Activated CD8-positive, alpha-beta memory T cell treated with anti-CD3 and anti-CD28 coated beads, Interleukin-2, amount 10 ng/mL, durations not matched to agents 7 days and 5 days (primary cell): ENCODE measurements at regions not wholly inside any gene's neighbourhood (a gene's known extent, or its start where the extent isn't known, plus 50 kb on each side); places are given as distances from the start of the nearest gene placed in this dataset.

ENCODE experiments used
- ATAC-seq: fragments of 150-1000 bp; cut with Tn5 transposase; one replicate; pipeline ENCODE4 v1.10.0; 2021; ENCODE audit warnings: moderate library complexity
- CTCF ChIA-PET: fragments of 350-600 bp; sonication (Branson Sonifier 250); formaldehyde crosslinking; loops from one replicate; lab custom pipeline; 2021; ENCODE audit warnings: antibody characterized with exemption; lab: Charles Lee
- DNase-seq: peaks from one replicate; pipeline ENCODE4 v3.0.0-alpha.2; 2020
- H3K27ac Mint-ChIP-seq: one replicate; pipeline ENCODE4 v1.8.0; 2021; ENCODE audit warnings: mild to moderate bottlenecking, mixed read lengths
- H3K27me3 Mint-ChIP-seq: one replicate; pipeline ENCODE4 v1.8.0; 2021; ENCODE audit warnings: mixed read lengths
- H3K36me3 Mint-ChIP-seq: one replicate; pipeline ENCODE4 v1.8.0; 2021; ENCODE audit warnings: mild to moderate bottlenecking, mixed read lengths
- H3K4me1 Mint-ChIP-seq: one replicate; pipeline ENCODE4 v1.8.0; 2021; ENCODE audit warnings: mixed read lengths
- H3K4me3 Mint-ChIP-seq: one replicate; pipeline ENCODE4 v1.8.0; 2021; ENCODE audit warnings: mild to moderate bottlenecking, moderate library complexity, mixed read lengths
- H3K9me3 Mint-ChIP-seq: one replicate; pipeline ENCODE4 v1.8.0; 2022; ENCODE audit warnings: low read depth, mixed read lengths

DNA sequence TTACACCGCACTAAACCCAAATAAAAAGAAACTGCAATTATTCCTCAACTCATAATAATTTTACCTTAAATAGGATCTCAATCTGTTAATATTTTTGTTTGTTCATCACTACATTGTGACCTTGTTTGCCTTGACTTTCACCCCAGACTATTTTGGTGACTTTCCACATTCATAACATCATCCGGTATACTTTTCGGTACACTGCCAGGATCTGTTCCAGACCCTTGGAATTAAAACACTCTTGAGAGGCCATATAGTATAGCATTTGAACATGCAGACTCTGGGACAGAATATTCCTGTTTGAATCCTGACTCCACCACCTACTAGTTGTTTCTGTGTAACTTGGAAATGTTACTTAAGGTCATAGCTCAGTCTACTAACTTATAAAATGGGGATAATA is 577.4 kb downstream of the METTL4 start:
- H3K36me3 Mint-ChIP-seq = no peaks in the 10 kb centered on the region
- H3K27me3 Mint-ChIP-seq = no peaks in the 10 kb centered on the region
- DNase-seq = no peak
- no peaks in the 10 kb centered on the region for H3K9me3 Mint-ChIP-seq
- no peaks in the 10 kb centered on the region for H3K4me1 Mint-ChIP-seq
- no peak overlapping the region for H3K27ac Mint-ChIP-seq
- no peak for ATAC-seq
- CTCF ChIA-PET = no interaction called here
- H3K4me3 Mint-ChIP-seq = no peak overlapping the region

DNA sequence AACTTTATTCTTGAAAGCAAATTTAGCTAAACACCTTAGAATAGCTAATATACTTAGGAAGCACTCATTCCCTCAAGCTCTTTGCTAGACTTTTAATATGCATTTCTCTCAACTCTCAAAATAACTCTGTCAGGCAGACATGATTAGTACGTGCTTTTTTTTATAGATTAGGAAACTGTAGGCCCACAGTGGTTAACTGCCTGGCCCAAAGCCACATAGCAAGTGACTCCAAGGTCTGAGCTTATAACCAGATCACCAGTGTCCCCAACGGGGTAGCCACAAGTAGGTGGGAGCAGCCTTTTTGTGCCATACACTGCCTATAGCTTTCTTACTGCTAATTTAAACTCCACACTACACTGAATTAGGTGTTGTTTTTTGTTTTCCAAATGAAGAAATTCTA is 576.8 kb downstream of the METTL4 start:
- DNase-seq (no peak), ATAC-seq (no peak)
- Mint-ChIP-seq H3K27me3 (no peaks in the 10 kb centered on the region), H3K4me3 (no peak overlapping the region), H3K9me3 (no peaks in the 10 kb centered on the region), H3K36me3 (no peaks in the 10 kb centered on the region), H3K27ac (no peak overlapping the region), H3K4me1 (no peaks in the 10 kb centered on the region)
- CTCF ChIA-PET = no interaction called here

- Mint-ChIP-seq H3K4me1 (no peaks in the 10 kb centered on the region), H3K27ac (no peak overlapping the region), H3K9me3 (no peaks in the 10 kb centered on the region), H3K36me3 (no peaks in the 10 kb centered on the region), H3K27me3 (no peaks in the 10 kb centered on the region), H3K4me3 (no peak overlapping the region)
- no peak for ATAC-seq
- CTCF ChIA-PET = no interaction called here
- DNase-seq = no peak
Observed at GRCh38 chr18:1995041-1995612, 576.2 kb downstream of the METTL4 start.

DNA sequence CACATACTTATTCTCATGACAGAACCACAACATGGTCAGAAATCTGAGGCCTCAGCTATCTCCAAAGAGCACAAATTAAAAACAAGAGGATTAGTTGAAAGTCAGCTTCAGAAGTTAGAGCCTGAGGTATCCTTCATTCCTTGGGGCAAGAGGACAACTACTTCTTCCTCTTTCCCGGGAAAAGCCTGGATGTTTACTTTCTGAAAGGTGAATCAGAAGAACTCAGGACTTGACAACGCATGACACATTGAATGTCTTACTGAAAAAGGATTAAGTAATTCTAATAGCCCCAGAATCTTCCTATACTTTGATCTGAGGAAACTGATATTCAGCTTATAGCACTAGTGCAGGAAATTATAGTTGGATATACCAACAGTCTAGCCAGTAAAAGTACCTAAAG is 573.2 kb downstream of the METTL4 start:
- no peak overlapping the region for H3K27ac Mint-ChIP-seq
- no peak overlapping the region for H3K4me3 Mint-ChIP-seq
- H3K4me1 Mint-ChIP-seq = no peaks in the 10 kb centered on the region
- ATAC-seq (no peak), DNase-seq (no peak)
- H3K36me3 Mint-ChIP-seq = no peaks in the 10 kb centered on the region
- H3K27me3 Mint-ChIP-seq = no peaks in the 10 kb centered on the region
- CTCF ChIA-PET = no interaction called here
- peaks cover 4% of the 10 kb centered on the region for H3K9me3 Mint-ChIP-seq

DNA sequence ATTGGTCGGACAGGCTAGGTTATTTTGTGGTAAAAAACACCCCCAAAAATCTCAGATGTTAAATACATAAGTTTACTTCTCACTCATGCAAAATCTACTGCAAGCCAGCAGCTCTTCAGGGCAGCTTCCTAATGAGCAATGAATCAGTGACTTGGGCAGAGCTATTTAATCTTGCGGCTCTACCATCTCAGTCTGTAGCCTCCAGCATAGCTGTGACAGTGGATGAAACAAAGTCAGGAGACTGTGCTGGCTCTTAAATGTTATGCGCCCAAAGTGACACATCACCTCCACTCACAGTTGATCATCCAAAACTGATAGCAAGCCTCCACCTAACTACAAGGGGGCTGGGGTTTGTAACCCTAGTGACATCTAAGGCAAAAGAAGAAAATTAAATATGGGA is 571.9 kb downstream of the METTL4 start:
- Mint-ChIP-seq H3K4me3 (no peak overlapping the region), H3K27me3 (no peaks in the 10 kb centered on the region), H3K27ac (no peak overlapping the region), H3K36me3 (no peaks in the 10 kb centered on the region), H3K9me3 (peaks cover 4% of the 10 kb centered on the region), H3K4me1 (no peaks in the 10 kb centered on the region)
- DNase-seq (no peak), ATAC-seq (no peak)
- CTCF ChIA-PET = no interaction called here

DNA sequence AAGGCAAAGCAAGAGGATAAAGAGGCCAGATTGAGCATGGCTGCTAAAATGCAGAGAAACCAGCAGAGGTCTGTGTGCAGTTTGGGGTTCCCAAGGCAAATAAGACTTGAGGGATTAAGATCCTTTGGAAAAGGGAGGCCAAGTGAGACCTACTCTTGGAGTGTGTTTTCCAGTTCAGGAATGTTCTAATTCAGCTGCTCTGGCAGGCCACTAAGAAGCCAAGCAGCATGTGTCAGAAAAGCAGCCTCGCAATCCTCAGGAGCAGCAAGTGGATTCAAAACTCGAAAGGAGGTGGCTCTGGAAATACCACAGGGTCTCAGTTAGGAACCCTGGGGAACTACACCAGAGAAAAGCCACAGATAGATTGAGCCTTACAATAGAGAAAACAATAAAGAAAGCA is 569.2 kb downstream of the METTL4 start:
- Mint-ChIP-seq H3K4me1 (no peaks in the 10 kb centered on the region), H3K27ac (no peak overlapping the region), H3K4me3 (no peak overlapping the region), H3K27me3 (no peaks in the 10 kb centered on the region), H3K36me3 (no peaks in the 10 kb centered on the region), H3K9me3 (peaks cover 4% of the 10 kb centered on the region)
- CTCF ChIA-PET = no interaction called here
- no peak for ATAC-seq
- DNase-seq = no peak

- Mint-ChIP-seq H3K4me1 (no peaks in the 10 kb centered on the region), H3K27me3 (no peaks in the 10 kb centered on the region), H3K27ac (no peak overlapping the region), H3K9me3 (peaks cover 4% of the 10 kb centered on the region), H3K36me3 (no peaks in the 10 kb centered on the region), H3K4me3 (no peak overlapping the region)
- DNase-seq = no peak
- CTCF ChIA-PET = no interaction called here
- no peak for ATAC-seq
Observed at GRCh38 chr18:2002604-2003003, 568.7 kb downstream of the METTL4 start.

- Mint-ChIP-seq H3K36me3 (no peaks in the 10 kb centered on the region), H3K27me3 (no peaks in the 10 kb centered on the region), H3K4me3 (no peak overlapping the region), H3K4me1 (no peaks in the 10 kb centered on the region), H3K9me3 (no peaks in the 10 kb centered on the region), H3K27ac (no peak overlapping the region)
- CTCF ChIA-PET = no interaction called here
- ATAC-seq (no peak), DNase-seq (no peak)
Observed at GRCh38 chr18:2009942-2010697, 561.2 kb downstream of the METTL4 start.

GRCh38 chr18:2027016-2027415 is 544.3 kb downstream of the METTL4 start:
- DNase-seq (no peak), ATAC-seq (no peak)
- H3K4me1 Mint-ChIP-seq = no peaks in the 10 kb centered on the region
- H3K27ac Mint-ChIP-seq = no peak overlapping the region
- no peaks in the 10 kb centered on the region for H3K27me3 Mint-ChIP-seq
- CTCF ChIA-PET = no interaction called here
- H3K36me3 Mint-ChIP-seq = no peaks in the 10 kb centered on the region
- no peak overlapping the region for H3K4me3 Mint-ChIP-seq
- H3K9me3 Mint-ChIP-seq = no peaks in the 10 kb centered on the region

DNA sequence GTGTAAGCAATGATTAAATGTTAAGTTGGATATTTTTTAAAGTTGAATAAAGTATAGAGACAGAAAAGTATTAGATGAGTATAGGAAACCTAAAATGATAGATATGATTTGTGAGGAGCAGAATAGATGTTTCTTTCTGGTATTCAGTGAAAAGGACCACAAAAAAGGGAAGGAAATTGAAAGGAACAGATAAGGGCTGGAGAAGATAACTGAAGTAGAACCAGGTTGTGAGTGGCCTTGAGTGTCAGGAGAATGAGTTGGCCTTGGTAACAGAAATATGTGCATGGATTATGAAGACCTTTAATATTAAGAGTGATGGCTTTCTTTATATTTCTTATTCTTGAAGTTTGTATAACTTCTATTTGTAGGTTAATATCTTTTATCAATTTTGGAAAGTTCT is 543.5 kb downstream of the METTL4 start:
- no peak for DNase-seq
- Mint-ChIP-seq H3K9me3 (no peaks in the 10 kb centered on the region), H3K27ac (no peak overlapping the region), H3K36me3 (no peaks in the 10 kb centered on the region), H3K27me3 (no peaks in the 10 kb centered on the region), H3K4me1 (no peaks in the 10 kb centered on the region), H3K4me3 (no peak overlapping the region)
- no peak for ATAC-seq
- CTCF ChIA-PET = no interaction called here

GRCh38 chr18:2028986-2029385 is 542.3 kb downstream of the METTL4 start:
- CTCF ChIA-PET = no interaction called here
- ATAC-seq = no peak
- H3K36me3 Mint-ChIP-seq = no peaks in the 10 kb centered on the region
- no peak overlapping the region for H3K27ac Mint-ChIP-seq
- H3K9me3 Mint-ChIP-seq = no peaks in the 10 kb centered on the region
- no peak overlapping the region for H3K4me3 Mint-ChIP-seq
- no peak for DNase-seq
- H3K4me1 Mint-ChIP-seq = no peaks in the 10 kb centered on the region
- H3K27me3 Mint-ChIP-seq = no peaks in the 10 kb centered on the region

DNA sequence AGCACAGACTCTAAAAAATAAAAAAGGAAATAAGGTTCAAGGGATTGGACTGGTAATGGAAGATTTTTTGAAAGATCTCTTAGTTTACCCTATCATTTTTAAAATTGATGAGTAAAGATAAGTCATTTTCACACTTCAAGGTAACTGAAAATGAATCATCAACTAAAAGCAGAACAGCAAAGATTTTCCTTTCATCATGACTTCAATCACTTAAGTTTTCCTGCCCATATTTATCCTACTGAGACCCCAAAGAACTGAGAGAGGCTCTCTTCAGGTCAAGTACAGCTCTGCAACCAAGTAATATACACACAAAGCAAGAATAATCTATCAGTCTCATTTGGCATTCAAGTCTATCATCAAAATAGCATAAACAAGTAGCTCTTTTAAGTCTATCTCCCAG is 540.7 kb downstream of the METTL4 start:
- H3K27ac Mint-ChIP-seq = no peak overlapping the region
- H3K4me3 Mint-ChIP-seq = no peak overlapping the region
- CTCF ChIA-PET = no interaction called here
- ATAC-seq (no peak), DNase-seq (no peak)
- no peaks in the 10 kb centered on the region for H3K4me1 Mint-ChIP-seq
- H3K9me3 Mint-ChIP-seq = no peaks in the 10 kb centered on the region
- H3K36me3 Mint-ChIP-seq = no peaks in the 10 kb centered on the region
- H3K27me3 Mint-ChIP-seq = no peaks in the 10 kb centered on the region

DNA sequence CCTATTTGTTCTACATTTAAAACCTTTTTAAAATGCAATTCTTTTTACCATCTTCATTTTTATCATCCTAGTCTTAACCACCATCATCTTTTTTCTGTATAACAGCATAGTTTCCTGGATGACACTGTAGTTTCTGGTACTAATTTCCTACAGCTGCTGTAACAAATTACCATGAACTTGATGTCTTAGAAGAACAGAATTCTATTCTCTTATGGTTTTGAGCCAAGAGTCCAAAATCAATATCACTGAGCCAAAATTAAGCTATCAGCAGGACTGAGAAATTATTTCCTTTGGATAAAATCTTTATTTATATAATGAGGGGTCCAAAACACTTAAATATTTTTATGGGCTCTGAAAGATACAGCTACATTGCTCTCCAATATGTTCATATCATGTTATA is 539.3 kb downstream of the METTL4 start:
- CTCF ChIA-PET = no interaction called here
- no peak for DNase-seq
- no peak for ATAC-seq
- Mint-ChIP-seq H3K4me1 (no peaks in the 10 kb centered on the region), H3K9me3 (no peaks in the 10 kb centered on the region), H3K27ac (no peak overlapping the region), H3K4me3 (no peak overlapping the region), H3K36me3 (no peaks in the 10 kb centered on the region), H3K27me3 (no peaks in the 10 kb centered on the region)

- DNase-seq (no peak), ATAC-seq (no peak)
- Mint-ChIP-seq H3K36me3 (no peaks in the 10 kb centered on the region), H3K27me3 (no peaks in the 10 kb centered on the region), H3K4me1 (no peaks in the 10 kb centered on the region), H3K27ac (no peak overlapping the region), H3K9me3 (no peaks in the 10 kb centered on the region), H3K4me3 (no peak overlapping the region)
- CTCF ChIA-PET = no interaction called here
Observed at GRCh38 chr18:2035056-2035455, 536.2 kb downstream of the METTL4 start.
